ENCODE measurements at regions not wholly inside any gene's neighbourhood (a gene's known extent, or its start where the extent isn't known, plus 50 kb on each side); places are given as distances from the start of the nearest gene placed in this dataset.

- TF ChIP-seq CTCF (IDR thresholded peaks at IDR 0.05; ENCODE audit: insufficient read depth, low read depth, low read length) (no peak), EZH2 (IDR thresholded peaks at IDR 0.05; ENCODE audit: insufficient read depth, low read length) (no peak)
These were observed 50.5 kb upstream of the BMPER start for GRCh38 chr7:33854801-33855350.
